PC-9 (cell line): ENCODE measurements at regions not wholly inside any gene's neighbourhood (a gene's known extent, or its start where the extent isn't known, plus 50 kb on each side); places are given as distances from the start of the nearest gene placed in this dataset.

Experiments
- CTCF ChIP-seq: fragments of 200-600 bp; sonication (generic); conservative IDR thresholded peaks from 2 replicates; pipeline ENCODE4 v1.6.1; 2017; ENCODE audit warnings: mixed run types, antibody characterized with exemption, mild to moderate bottlenecking, moderate library complexity
- EZH2 ChIP-seq: fragments of 200-600 bp; sonication (generic); IDR thresholded peaks from 2 replicates; pipeline ENCODE4 v1.8.0; 2017; ENCODE audit warnings: antibody characterized with exemption, low read depth

GRCh38 chr11:110951037-110951949 is 239.1 kb upstream of the ARHGAP20 start:
- no peak for TF ChIP-seq CTCF
- no peak for TF ChIP-seq EZH2
